Omental fat pad (tissue), 3 donors: ENCODE measurements at regions not wholly inside any gene's neighbourhood (a gene's known extent, or its start where the extent isn't known, plus 50 kb on each side); places are given as distances from the start of the nearest gene placed in this dataset.

Source experiments
- ATAC-seq: fragments of 150-250 bp; one replicate; pipeline ENCODE4 v1.9.1; 2016; ENCODE audit warnings: mild to moderate bottlenecking, moderate library complexity; ENCODE audit not compliant: low FRiP score
- DNase-seq: peaks from one replicate; pipeline ENCODE4 v3.0.0-alpha.2; 2019; ENCODE audit warnings: low spot score
- CTCF ChIP-seq, 3 donors: fragments of 450-650 bp; IDR thresholded peaks; one replicate each; pipeline ENCODE4 v1.5.1; 2016 to 2017; ENCODE audit warnings: antibody characterized with exemption in 3 of 3, mild to moderate bottlenecking in 3 of 3, moderate library complexity in 2 of 3

GRCh38 chr12:67200386-67200785 is 68.8 kb upstream of the CAND1 start:
- DNase-seq, result no peak
- ATAC-seq, result no peak
- TF ChIP-seq CTCF (IDR thresholded peaks at IDR 0.05), result no peak

- TF ChIP-seq CTCF (IDR thresholded peaks at IDR 0.05), result no peak
- ATAC-seq (no peak), DNase-seq (no peak)
Measured at GRCh38 chr12:67202011-67202677, 67.0 kb upstream of the CAND1 start.

GRCh38 chr12:67202678-67203012 is 66.5 kb upstream of the CAND1 start:
- ATAC-seq (no peak), DNase-seq (no peak)
- TF ChIP-seq CTCF (IDR thresholded peaks at IDR 0.05), result no peak

GRCh38 chr12:67208281-67209067 is 60.7 kb upstream of the CAND1 start:
- DNase-seq (no peak), ATAC-seq (no peak)
- no peak for TF ChIP-seq CTCF (IDR thresholded peaks at IDR 0.05)

GRCh38 chr12:67211029-67211428 is 58.1 kb upstream of the CAND1 start:
- ATAC-seq, result no peak
- TF ChIP-seq CTCF (IDR thresholded peaks at IDR 0.05), result no peak
- DNase-seq, result no peak

GRCh38 chr12:67211494-67211893 is 57.7 kb upstream of the CAND1 start:
- TF ChIP-seq CTCF (IDR thresholded peaks at IDR 0.05), result no peak
- ATAC-seq (no peak), DNase-seq (no peak)

- TF ChIP-seq CTCF (IDR thresholded peaks at IDR 0.05), result no peak
- ATAC-seq, result no peak
- DNase-seq, result no peak
Measured at GRCh38 chr12:67217647-67218046, 51.5 kb upstream of the CAND1 start.
